ENCODE measurements at regions not wholly inside any gene's neighbourhood (a gene's known extent, or its start where the extent isn't known, plus 50 kb on each side); places are given as distances from the start of the nearest gene placed in this dataset.

DNA sequence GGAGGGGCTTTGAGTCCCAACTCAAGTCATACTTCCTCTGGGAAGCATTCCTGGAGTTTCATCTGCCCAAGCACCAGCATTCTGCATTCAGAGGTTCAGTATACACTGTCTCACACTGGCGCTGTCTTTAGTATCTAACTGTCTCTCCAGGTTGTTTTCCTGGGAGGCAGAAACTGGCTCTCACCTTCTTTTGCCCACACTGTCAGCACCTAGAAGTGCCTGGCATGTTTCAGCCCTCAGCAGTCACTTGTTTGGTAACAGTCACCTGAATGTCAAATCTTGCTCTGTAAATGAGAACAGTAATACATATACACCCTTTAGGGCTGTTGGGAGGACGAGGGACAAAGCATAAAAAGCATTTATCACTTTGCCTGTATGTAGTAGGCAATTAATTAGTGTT lies 339.6 kb downstream of the UQCRFS1 start (continued):
- TF ChIP-seq SUPT20H (IDR thresholded peaks at IDR 0.05; ENCODE audit: borderline replicate concordance, control insufficient read depth, low read depth, low read length) (no peak), ZBED1 (IDR thresholded peaks at IDR 0.05; ENCODE audit: borderline replicate concordance) (no peak), SMARCA5 (IDR thresholded peaks at IDR 0.05) (no peak), MXI1 (IDR thresholded peaks at IDR 0.05; ENCODE audit: low read depth, low read length) (no peak), IRF4 (IDR thresholded peaks at IDR 0.05; ENCODE audit: low read depth, low read length) (no peak), SRF (IDR thresholded peaks at IDR 0.05; ENCODE audit: low read depth in 2 of 2, low read length in 2 of 2) (no peak), YY1 (IDR thresholded peaks at IDR 0.05; ENCODE audit: low read depth, low read length) (no peak)
- TF ChIP-seq, protein P1, sequence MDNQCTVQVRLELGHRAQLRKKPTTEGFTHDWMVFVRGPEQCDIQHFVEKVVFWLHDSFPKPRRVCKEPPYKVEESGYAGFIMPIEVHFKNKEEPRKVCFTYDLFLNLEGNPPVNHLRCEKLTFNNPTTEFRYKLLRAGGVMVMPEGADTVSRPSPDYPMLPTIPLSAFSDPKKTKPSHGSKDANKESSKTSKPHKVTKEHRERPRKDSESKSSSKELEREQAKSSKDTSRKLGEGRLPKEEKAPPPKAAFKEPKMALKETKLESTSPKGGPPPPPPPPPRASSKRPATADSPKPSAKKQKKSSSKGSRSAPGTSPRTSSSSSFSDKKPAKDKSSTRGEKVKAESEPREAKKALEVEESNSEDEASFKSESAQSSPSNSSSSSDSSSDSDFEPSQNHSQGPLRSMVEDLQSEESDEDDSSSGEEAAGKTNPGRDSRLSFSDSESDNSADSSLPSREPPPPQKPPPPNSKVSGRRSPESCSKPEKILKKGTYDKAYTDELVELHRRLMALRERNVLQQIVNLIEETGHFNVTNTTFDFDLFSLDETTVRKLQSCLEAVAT (IDR thresholded peaks at IDR 0.05): no peak
- TF ChIP-seq, protein P2, sequence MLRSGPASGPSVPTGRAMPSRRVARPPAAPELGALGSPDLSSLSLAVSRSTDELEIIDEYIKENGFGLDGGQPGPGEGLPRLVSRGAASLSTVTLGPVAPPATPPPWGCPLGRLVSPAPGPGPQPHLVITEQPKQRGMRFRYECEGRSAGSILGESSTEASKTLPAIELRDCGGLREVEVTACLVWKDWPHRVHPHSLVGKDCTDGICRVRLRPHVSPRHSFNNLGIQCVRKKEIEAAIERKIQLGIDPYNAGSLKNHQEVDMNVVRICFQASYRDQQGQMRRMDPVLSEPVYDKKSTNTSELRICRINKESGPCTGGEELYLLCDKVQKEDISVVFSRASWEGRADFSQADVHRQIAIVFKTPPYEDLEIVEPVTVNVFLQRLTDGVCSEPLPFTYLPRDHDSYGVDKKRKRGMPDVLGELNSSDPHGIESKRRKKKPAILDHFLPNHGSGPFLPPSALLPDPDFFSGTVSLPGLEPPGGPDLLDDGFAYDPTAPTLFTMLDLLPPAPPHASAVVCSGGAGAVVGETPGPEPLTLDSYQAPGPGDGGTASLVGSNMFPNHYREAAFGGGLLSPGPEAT (IDR thresholded peaks at IDR 0.05; ENCODE audit: low read depth): no peak
- TF ChIP-seq, protein P3, sequence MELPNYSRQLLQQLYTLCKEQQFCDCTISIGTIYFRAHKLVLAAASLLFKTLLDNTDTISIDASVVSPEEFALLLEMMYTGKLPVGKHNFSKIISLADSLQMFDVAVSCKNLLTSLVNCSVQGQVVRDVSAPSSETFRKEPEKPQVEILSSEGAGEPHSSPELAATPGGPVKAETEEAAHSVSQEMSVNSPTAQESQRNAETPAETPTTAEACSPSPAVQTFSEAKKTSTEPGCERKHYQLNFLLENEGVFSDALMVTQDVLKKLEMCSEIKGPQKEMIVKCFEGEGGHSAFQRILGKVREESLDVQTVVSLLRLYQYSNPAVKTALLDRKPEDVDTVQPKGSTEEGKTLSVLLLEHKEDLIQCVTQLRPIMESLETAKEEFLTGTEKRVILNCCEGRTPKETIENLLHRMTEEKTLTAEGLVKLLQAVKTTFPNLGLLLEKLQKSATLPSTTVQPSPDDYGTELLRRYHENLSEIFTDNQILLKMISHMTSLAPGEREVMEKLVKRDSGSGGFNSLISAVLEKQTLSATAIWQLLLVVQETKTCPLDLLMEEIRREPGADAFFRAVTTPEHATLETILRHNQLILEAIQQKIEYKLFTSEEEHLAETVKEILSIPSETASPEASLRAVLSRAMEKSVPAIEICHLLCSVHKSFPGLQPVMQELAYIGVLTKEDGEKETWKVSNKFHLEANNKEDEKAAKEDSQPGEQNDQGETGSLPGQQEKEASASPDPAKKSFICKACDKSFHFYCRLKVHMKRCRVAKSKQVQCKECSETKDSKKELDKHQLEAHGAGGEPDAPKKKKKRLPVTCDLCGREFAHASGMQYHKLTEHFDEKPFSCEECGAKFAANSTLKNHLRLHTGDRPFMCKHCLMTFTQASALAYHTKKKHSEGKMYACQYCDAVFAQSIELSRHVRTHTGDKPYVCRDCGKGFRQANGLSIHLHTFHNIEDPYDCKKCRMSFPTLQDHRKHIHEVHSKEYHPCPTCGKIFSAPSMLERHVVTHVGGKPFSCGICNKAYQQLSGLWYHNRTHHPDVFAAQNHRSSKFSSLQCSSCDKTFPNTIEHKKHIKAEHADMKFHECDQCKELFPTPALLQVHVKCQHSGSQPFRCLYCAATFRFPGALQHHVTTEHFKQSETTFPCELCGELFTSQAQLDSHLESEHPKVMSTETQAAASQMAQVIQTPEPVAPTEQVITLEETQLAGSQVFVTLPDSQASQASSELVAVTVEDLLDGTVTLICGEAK (IDR thresholded peaks at IDR 0.05; ENCODE audit: borderline replicate concordance): no peak
